ENCODE measurements at regions not wholly inside any gene's neighbourhood (a gene's known extent, or its start where the extent isn't known, plus 50 kb on each side); places are given as distances from the start of the nearest gene placed in this dataset.
A peak's percentile ranks its signal among the peaks of the same experiment; 100 is the strongest.
"Not testable (repeated sequence)": the region's sequence is repeated elsewhere in the genome, so short reads cannot be mapped to it uniquely, and the experiment has no call there.

- DNase-seq = peak in 1 of 10 donors; percentile 54
- intact Hi-C loops (cut with DNase I) = not testable (repeated sequence)
Observed at GRCh38 chrX:95549552-95549951, 1135.1 kb upstream of the DIAPH2 start.

DNA sequence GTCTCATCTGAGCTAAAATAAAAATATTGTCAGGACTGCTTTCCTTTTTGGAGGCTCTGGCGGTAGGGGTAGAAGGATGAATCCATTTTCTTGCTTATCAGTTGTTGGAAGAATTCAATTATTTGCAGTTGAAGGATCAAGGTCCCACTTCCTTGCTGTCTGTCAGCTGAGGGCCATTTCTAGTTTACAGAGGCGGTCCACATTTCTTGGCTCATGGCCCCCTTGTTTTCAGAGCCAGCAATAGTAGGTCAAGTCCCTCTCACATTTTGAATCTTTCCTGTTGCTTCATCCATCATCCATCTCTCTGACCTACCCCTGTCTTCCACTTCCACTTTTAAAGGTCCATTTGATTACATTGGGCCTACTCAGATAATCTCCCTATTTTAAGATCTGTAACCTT lies 1099.3 kb upstream of the DIAPH2 start:
- intact Hi-C loops (cut with DNase I) = no loop called here

GRCh38 chrX:95612350-95612749 lies 1072.3 kb upstream of the DIAPH2 start:
- intact Hi-C loops (cut with DNase I) = no loop called here
- no peak for DNase-seq

More for the DNA sequence above, 1099.3 kb upstream of the DIAPH2 start:
- no peak for DNase-seq

- intact Hi-C loops (cut with DNase I) = no loop called here
- no peak for DNase-seq
Observed at GRCh38 chrX:95622200-95622599, 1062.4 kb upstream of the DIAPH2 start.

DNA sequence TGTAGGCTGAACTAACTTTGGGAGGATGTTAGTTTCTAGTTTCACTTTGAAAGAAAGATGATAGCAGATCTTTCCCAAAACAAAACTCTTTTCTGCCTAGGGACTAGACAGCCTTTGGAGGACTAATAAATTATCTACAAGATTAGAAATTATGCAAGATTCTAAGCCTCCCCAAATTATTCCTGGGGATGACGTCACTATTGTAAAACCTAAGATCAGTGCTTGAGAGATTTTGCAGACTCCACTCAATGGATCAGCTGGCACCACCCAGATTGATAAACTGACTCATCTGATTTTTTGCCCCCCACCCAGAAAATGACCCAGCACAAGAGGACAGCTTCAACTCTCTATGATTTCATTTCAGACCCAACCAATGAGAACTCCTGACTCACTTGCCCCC lies 1057.9 kb upstream of the DIAPH2 start:
- intact Hi-C loops (cut with DNase I) = no loop called here
- no peak for DNase-seq

GRCh38 chrX:95628796-95629195 lies 1055.8 kb upstream of the DIAPH2 start:
- intact Hi-C loops (cut with DNase I) = no loop called here
- no peak for DNase-seq

GRCh38 chrX:95629737-95630136 lies 1054.9 kb upstream of the DIAPH2 start:
- intact Hi-C loops (cut with DNase I) = no loop called here
- DNase-seq = no peak

DNA sequence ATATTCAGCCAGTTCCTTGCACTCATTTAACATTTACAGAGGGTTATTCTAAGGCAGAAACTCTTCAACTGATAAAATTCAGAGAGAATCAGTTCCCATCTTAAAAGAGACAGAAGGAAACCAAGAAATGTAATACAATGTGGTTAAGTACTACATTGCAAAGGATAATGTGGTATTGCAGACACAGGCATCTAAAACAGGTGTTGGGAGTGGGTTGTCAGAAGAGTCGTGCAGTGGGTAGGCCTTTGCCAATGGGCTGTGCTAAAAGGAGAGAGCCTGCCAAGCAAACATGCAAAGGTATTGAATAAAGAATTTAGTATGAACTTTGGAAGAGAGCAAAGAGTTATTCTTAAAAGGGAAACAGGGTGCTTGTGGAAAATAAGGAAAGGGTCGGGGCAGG lies 1044.4 kb upstream of the DIAPH2 start:
- no peak for DNase-seq
- intact Hi-C loops (cut with DNase I) = no loop called here

- intact Hi-C loops (cut with DNase I) = no loop called here
- DNase-seq = no peak
Observed at GRCh38 chrX:95645738-95646137, 1038.9 kb upstream of the DIAPH2 start.

DNA sequence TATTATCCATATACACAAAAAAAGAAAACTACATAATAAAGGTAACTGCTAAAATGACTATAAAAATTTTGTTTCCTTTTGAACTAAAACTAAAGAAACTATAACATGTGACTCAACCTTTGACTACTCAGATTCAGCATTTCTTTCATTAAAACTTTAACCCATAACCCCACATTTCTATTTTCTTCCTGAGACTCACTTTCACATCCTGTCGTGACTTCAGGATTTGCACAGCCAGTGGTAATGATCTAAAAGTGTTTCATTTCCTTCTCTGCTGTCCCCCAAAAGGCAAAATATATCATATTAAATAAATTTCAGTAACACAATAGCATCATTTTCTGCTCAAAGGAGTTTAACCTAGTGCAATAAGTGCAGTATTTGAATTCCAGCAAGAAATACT lies 1022.4 kb upstream of the DIAPH2 start:
- no peak for DNase-seq
- intact Hi-C loops (cut with DNase I) = no loop called here

DNA sequence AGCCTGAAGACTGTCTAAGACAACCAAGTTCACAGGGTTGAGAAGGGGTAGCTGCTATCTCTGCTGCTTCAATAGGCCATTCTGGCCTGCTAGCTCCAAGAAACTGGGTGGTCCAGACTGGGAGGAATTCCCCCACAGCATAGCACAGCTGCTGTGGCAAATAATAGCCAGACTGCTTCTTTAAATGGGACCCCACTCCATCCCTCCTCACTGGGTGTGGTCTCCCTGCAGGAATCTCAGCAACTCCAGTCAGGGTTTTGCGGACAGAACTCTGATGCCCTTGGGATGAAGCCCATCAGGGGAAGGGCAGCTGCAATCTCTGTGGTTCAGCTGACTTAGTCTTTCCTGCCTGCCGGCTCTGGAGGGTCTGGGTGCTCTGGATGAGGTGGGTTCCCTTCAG lies 1018.6 kb upstream of the DIAPH2 start:
- DNase-seq = no peak
- intact Hi-C loops (cut with DNase I) = no loop called here

GRCh38 chrX:95675011-95675410 lies 1009.6 kb upstream of the DIAPH2 start:
- intact Hi-C loops (cut with DNase I) = no loop called here
- DNase-seq = no peak

GRCh38 chrX:95675794-95676193 lies 1008.8 kb upstream of the DIAPH2 start:
- intact Hi-C loops (cut with DNase I) = no loop called here
- no peak for DNase-seq

- intact Hi-C loops (cut with DNase I) = no loop called here
- no peak for DNase-seq
Observed at GRCh38 chrX:95678679-95679078, 1006.0 kb upstream of the DIAPH2 start.

DNA sequence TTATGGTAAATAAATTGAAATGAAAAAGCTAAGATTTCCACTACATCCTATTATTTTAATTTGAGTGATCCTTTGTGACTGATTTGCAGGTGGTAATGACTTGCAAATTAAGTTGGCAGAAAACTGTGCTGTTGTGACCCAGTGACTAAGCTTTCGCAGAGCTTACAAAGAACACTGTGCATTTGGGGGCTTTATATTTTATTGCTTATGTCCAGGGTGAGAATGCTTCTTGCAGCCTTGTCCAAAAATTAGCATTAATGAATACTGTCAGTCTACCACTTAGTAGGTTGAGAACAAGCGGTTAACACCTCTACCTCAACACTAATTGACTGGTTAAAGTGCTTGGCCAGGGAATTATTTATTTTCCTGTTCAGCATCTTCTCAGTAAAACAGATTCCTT lies 991.3 kb upstream of the DIAPH2 start:
- intact Hi-C loops (cut with DNase I) = no loop called here
- no peak for DNase-seq

GRCh38 chrX:95703696-95704095 lies 980.9 kb upstream of the DIAPH2 start:
- DNase-seq = no peak
- intact Hi-C loops (cut with DNase I) = no loop called here

GRCh38 chrX:95716841-95717240 lies 967.8 kb upstream of the DIAPH2 start:
- intact Hi-C loops (cut with DNase I) = no loop called here
- DNase-seq = no peak

- intact Hi-C loops (cut with DNase I) = no loop called here
- no peak for DNase-seq
Observed at GRCh38 chrX:95718746-95719145, 965.9 kb upstream of the DIAPH2 start.

DNA sequence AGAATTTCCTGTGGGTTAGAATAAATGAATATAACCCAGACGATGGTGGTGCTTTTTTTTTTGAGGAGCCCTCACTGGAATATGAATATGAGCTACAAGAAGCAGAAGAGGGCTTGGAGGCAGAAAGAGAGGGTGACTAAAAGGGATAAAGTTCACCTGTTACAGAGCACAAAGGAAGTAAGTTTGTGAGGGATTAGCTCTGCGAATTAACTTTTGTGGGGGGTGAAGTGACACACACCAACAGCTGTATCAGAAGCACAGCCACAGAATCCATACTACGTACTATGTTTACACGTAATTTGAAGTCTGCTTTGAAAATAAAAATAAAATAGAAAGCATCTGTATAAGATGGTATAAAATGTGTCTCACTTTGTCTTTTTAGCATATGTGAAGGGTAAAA lies 963.6 kb upstream of the DIAPH2 start:
- DNase-seq = no peak
- intact Hi-C loops (cut with DNase I) = no loop called here

DNA sequence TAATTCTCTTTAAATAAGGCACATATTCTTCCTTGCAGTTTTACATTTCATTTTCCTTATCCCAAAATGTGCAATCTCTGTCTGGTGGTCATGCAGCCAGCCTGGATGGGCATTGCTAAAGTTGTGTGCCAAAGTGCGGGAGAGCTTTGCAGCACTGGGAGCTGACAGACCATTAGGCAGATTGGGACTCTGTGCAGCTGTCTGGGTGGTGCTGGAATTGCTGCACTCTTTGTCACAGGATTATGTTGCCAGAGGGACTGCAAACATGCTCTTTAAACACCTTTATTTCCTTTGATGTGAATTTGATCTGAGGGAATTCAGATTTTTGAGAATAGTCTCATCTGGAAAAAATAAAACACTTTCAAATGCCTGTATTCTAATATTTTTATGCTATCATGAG lies 956.2 kb upstream of the DIAPH2 start:
- intact Hi-C loops (cut with DNase I) = no loop called here
- DNase-seq = peak in 2 of 10 donors; percentile 30 to 46

GRCh38 chrX:95729401-95729800 lies 955.2 kb upstream of the DIAPH2 start:
- intact Hi-C loops (cut with DNase I) = no loop called here
- no peak for DNase-seq

GRCh38 chrX:95733426-95733825 lies 951.2 kb upstream of the DIAPH2 start:
- intact Hi-C loops (cut with DNase I) = no loop called here
- DNase-seq = no peak

GRCh38 chrX:95754411-95754810 lies 930.2 kb upstream of the DIAPH2 start:
- no peak for DNase-seq
- intact Hi-C loops (cut with DNase I) = no loop called here

- intact Hi-C loops (cut with DNase I) = no loop called here
- DNase-seq = no peak
Observed at GRCh38 chrX:95760356-95760755, 924.3 kb upstream of the DIAPH2 start.

Measured in posterior cingulate gyrus (tissue), 11 donors.